ENCODE measurements at regions not wholly inside any gene's neighbourhood (a gene's known extent, or its start where the extent isn't known, plus 50 kb on each side); places are given as distances from the start of the nearest gene placed in this dataset.

GRCh38 chr13:76829572-76830327 lies 56.5 kb downstream of the KCTD12 start:
- no peak for TF ChIP-seq POLR2AphosphoS5 (IDR thresholded peaks at IDR 0.05; ENCODE audit: low read depth, low read length)
- no peak for TF ChIP-seq POLR2A (IDR thresholded peaks at IDR 0.05; ENCODE audit: low read depth, low read length)
- TF ChIP-seq TAF1 (IDR thresholded peaks at IDR 0.05; ENCODE audit: low read depth, low read length): no peak
- no peak for TF ChIP-seq SPI1 (IDR thresholded peaks at IDR 0.05; ENCODE audit: low read depth, low read length)
